ENCODE measurements at regions not wholly inside any gene's neighbourhood (a gene's known extent, or its start where the extent isn't known, plus 50 kb on each side); places are given as distances from the start of the nearest gene placed in this dataset.
A peak's percentile ranks its signal among the peaks of the same experiment; 100 is the strongest.
"Not testable (repeated sequence)": the region's sequence is repeated elsewhere in the genome, so short reads cannot be mapped to it uniquely, and the experiment has no call there.

- no peak for DNase-seq
These were observed 52.9 kb upstream of the IMP4 start for GRCh38 chr2:130289780-130290179.

- peak; percentile 3 to 18 for DNase-seq
These were observed 54.0 kb upstream of the IMP4 start for GRCh38 chr2:130288467-130289403.

GRCh38 chr2:130287656-130288026 lies 55.1 kb upstream of the IMP4 start:
- DNase-seq = no peak

- DNase-seq = no peak
These were observed 55.6 kb upstream of the IMP4 start for GRCh38 chr2:130286983-130287655.

GRCh38 chr2:130283341-130283869 lies 59.3 kb upstream of the IMP4 start:
- DNase-seq = not testable (repeated sequence)

GRCh38 chr2:130279551-130279950 lies 63.1 kb upstream of the IMP4 start:
- not testable (repeated sequence) for DNase-seq

GRCh38 chr2:130268333-130268732 lies 70.1 kb upstream of the TUBA3E start:
- DNase-seq = not testable (repeated sequence)

GRCh38 chr2:130267572-130267971 lies 69.3 kb upstream of the TUBA3E start:
- not testable (repeated sequence) for DNase-seq

GRCh38 chr2:130266836-130267235 lies 68.6 kb upstream of the TUBA3E start:
- not testable (repeated sequence) for DNase-seq

- not testable (repeated sequence) for DNase-seq
These were observed 67.5 kb upstream of the TUBA3E start for GRCh38 chr2:130265570-130266247.

GRCh38 chr2:130264901-130265320 lies 66.7 kb upstream of the TUBA3E start:
- not testable (repeated sequence) for DNase-seq

GRCh38 chr2:130264501-130264900 lies 66.3 kb upstream of the TUBA3E start:
- no peak for DNase-seq

- no peak for DNase-seq
These were observed 65.8 kb upstream of the TUBA3E start for GRCh38 chr2:130264046-130264445.

GRCh38 chr2:130263606-130264005 lies 65.4 kb upstream of the TUBA3E start:
- DNase-seq = no peak

- no peak for DNase-seq
These were observed 63.9 kb upstream of the TUBA3E start for GRCh38 chr2:130261970-130262760.

- DNase-seq = no peak
These were observed 62.9 kb upstream of the TUBA3E start for GRCh38 chr2:130261099-130261498.

- DNase-seq = no peak
These were observed 61.4 kb upstream of the TUBA3E start for GRCh38 chr2:130259594-130259993.

- no peak for DNase-seq
These were observed 60.1 kb upstream of the TUBA3E start for GRCh38 chr2:130258356-130258755.

GRCh38 chr2:130252880-130253645 lies 54.8 kb upstream of the TUBA3E start:
- no peak for DNase-seq

GRCh38 chr2:130251873-130252620 lies 53.8 kb upstream of the TUBA3E start:
- no peak for DNase-seq

- no peak for DNase-seq
These were observed 53.3 kb upstream of the TUBA3E start for GRCh38 chr2:130251535-130251872.

Data from Kasumi-1 (cell line).